Caco-2 (cell line): ENCODE measurements at regions not wholly inside any gene's neighbourhood (a gene's known extent, or its start where the extent isn't known, plus 50 kb on each side); places are given as distances from the start of the nearest gene placed in this dataset.
A peak's percentile ranks its signal among the peaks of the same experiment; 100 is the strongest.

Experiments
- BruUV-seq: library from RNA; stranded (reverse); fragments of 400-500 nt; replicated peaks from 2 replicates; lab custom pipeline; 2021; lab: Mats Ljungman, UMichigan
- CTCF ChIA-PET: fragments of 300-600 bp; sonication (Branson Sonifier 250); formaldehyde crosslinking; loops from one replicate; lab custom pipeline; 2022; ENCODE audit warnings: antibody characterized with exemption; lab: Charles Lee
- POLR2A ChIA-PET: fragments of 300-600 bp; sonication (Branson Sonifier 250); formaldehyde crosslinking; loops from one replicate; lab custom pipeline; 2022; ENCODE audit warnings: antibody characterized with exemption; lab: Charles Lee
- DNase-seq, 2 experiments: peaks; one replicate each; pipeline versions ENCODE4 v3.0.0 to v3.0.0-alpha.2; 2020 to 2022
- H3K27me3 ChIP-seq: replicated peaks from 2 replicates; pipeline ENCODE4 v1.6.0; 2011; ENCODE audit warnings: low read length; ENCODE audit not compliant: control insufficient read depth, insufficient read depth
- H3K36me3 ChIP-seq: 2 replicates; pipeline ENCODE4 v1.5.1; 2011; ENCODE audit warnings: low read length; ENCODE audit not compliant: control insufficient read depth, insufficient read depth
- H3K4me1 ChIP-seq: fragments of 250-450 bp; sonication (Bioruptor Pico); 2 replicates; pipeline ENCODE4 v1.5.1; 2020; ENCODE audit warnings: mild to moderate bottlenecking
- H3K4me3 ChIP-seq: 2 replicates; pipeline ENCODE4 v1.5.1; 2011; ENCODE audit warnings: low read depth, mild to moderate bottlenecking, control low read depth, low read length
- H3K9me3 ChIP-seq: fragments of 250-450 bp; sonication (Bioruptor Pico); 2 replicates; pipeline ENCODE4 v1.5.1; 2020; ENCODE audit warnings: mild to moderate bottlenecking, moderate library complexity
- H3K27ac Mint-ChIP-seq: one replicate; pipeline ENCODE4 v1.8.0; 2022; ENCODE audit warnings: mixed read lengths; ENCODE audit not compliant: unreplicated experiment
- H3K27me3 Mint-ChIP-seq: one replicate; pipeline ENCODE4 v1.8.0; 2022; ENCODE audit warnings: mixed read lengths; ENCODE audit not compliant: insufficient read depth, unreplicated experiment
- H3K36me3 Mint-ChIP-seq: one replicate; pipeline ENCODE4 v1.8.0; 2022; ENCODE audit warnings: mild to moderate bottlenecking, mixed read lengths; ENCODE audit not compliant: insufficient read depth, unreplicated experiment
- H3K4me1 Mint-ChIP-seq: one replicate; pipeline ENCODE4 v1.8.0; 2022; ENCODE audit warnings: low read depth, mixed read lengths; ENCODE audit not compliant: unreplicated experiment
- H3K4me3 Mint-ChIP-seq: one replicate; pipeline ENCODE4 v1.8.0; 2022; ENCODE audit warnings: mild to moderate bottlenecking, moderate library complexity, mixed read lengths; ENCODE audit not compliant: unreplicated experiment
- H3K9me3 Mint-ChIP-seq: one replicate; pipeline ENCODE4 v1.8.0; 2022; ENCODE audit warnings: mixed read lengths; ENCODE audit not compliant: unreplicated experiment
- intact Hi-C: fragments of 100-400 bp; cut with micrococcal nuclease; formaldehyde crosslinking; loops from one replicate; pipeline ENCODE4 v1.10.0; 2022; ENCODE audit not compliant: unreplicated experiment
- TF ChIP-seq, protein P1 (sequence below), 2 experiments: fragments of 200-600 bp in 1 of 2; IDR thresholded peaks; 1 replicate in 1 of 2; 2 replicates in 1 of 2; pipeline versions ENCODE4 v1.5.1 to v1.8.0; 2011 to 2022; ENCODE audit warnings: antibody characterized with exemption in 1 of 2, control low read depth in 1 of 2, inconsistent platforms in 1 of 2, low read depth in 1 of 2, low read length in 1 of 2, mild to moderate bottlenecking in 1 of 2, moderate library complexity in 1 of 2; ENCODE audit not compliant: insufficient read depth in 1 of 2, severe bottlenecking in 1 of 2, unreplicated experiment in 1 of 2

GRCh38 chr1:116232989-116233514, 121.9 kb downstream of the MAB21L3 start:
- Mint-ChIP-seq H3K4me1 (no peaks in the 10 kb centered on the region), H3K4me3 (no peak overlapping the region), H3K36me3 (no peaks in the 10 kb centered on the region), H3K27ac (no peak overlapping the region), H3K9me3 (no peaks in the 10 kb centered on the region), H3K27me3 (no peaks in the 10 kb centered on the region)
- Histone ChIP-seq H3K36me3 (no peaks in the 10 kb centered on the region), H3K4me3 (no peak overlapping the region), H3K27me3 (no peaks in the 10 kb centered on the region), H3K4me1 (no peaks in the 10 kb centered on the region), H3K9me3 (no peaks in the 10 kb centered on the region)
- ChIA-PET POLR2A (no interaction called here), CTCF (no interaction called here)
- no TSS peak for BruUV-seq
- TF ChIP-seq, protein P1, sequence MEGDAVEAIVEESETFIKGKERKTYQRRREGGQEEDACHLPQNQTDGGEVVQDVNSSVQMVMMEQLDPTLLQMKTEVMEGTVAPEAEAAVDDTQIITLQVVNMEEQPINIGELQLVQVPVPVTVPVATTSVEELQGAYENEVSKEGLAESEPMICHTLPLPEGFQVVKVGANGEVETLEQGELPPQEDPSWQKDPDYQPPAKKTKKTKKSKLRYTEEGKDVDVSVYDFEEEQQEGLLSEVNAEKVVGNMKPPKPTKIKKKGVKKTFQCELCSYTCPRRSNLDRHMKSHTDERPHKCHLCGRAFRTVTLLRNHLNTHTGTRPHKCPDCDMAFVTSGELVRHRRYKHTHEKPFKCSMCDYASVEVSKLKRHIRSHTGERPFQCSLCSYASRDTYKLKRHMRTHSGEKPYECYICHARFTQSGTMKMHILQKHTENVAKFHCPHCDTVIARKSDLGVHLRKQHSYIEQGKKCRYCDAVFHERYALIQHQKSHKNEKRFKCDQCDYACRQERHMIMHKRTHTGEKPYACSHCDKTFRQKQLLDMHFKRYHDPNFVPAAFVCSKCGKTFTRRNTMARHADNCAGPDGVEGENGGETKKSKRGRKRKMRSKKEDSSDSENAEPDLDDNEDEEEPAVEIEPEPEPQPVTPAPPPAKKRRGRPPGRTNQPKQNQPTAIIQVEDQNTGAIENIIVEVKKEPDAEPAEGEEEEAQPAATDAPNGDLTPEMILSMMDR (IDR thresholded peaks at IDR 0.05; ENCODE audit: insufficient read depth in 1 of 2, low read depth in 1 of 2, low read length in 1 of 2, severe bottlenecking in 1 of 2, unreplicated experiment in 1 of 2): no peak
- intact Hi-C loops: loop anchor here (1.0 kb wide), 1 partner anchor 266 kb away; no protein-coding TSS in a partner anchor
- no peak for DNase-seq

DNA sequence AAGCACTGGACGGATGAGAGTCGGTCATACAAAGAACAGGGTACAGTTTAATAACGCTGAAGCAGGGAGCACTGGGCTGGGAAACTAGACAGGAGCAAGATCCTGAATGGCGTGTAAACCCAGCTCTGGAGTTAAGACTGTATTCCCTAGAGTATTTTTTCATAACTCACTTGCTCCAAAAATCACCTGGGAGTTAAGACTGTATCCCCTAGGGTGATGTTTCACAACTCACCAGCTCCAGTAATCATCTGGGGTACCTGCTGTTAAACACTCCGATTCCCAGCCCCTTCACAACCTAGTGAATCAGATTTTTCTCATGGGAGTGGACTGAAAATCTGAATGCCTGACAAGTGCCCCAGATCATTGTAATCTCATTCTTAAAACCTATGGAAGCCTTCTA, 123.2 kb downstream of the MAB21L3 start:
- TF ChIP-seq, protein P1 (IDR thresholded peaks at IDR 0.05; ENCODE audit: insufficient read depth in 1 of 2, low read depth in 1 of 2, low read length in 1 of 2, severe bottlenecking in 1 of 2, unreplicated experiment in 1 of 2): no peak
- peaks cover 1% of the 10 kb centered on the region for H3K4me1 Mint-ChIP-seq
- Histone ChIP-seq H3K9me3 (no peaks in the 10 kb centered on the region), H3K27me3 (no peaks in the 10 kb centered on the region), H3K36me3 (no peaks in the 10 kb centered on the region), H3K4me1 (no peaks in the 10 kb centered on the region), H3K4me3 (no peak overlapping the region)
- BruUV-seq: no TSS peak
- ChIA-PET CTCF (no interaction called here), POLR2A (no interaction called here)
- H3K4me3 Mint-ChIP-seq: no peak overlapping the region
- intact Hi-C loops: no loop called here
- DNase-seq: no peak
- no peaks in the 10 kb centered on the region for H3K36me3 Mint-ChIP-seq
- no peaks in the 10 kb centered on the region for H3K27me3 Mint-ChIP-seq
- no peaks in the 10 kb centered on the region for H3K9me3 Mint-ChIP-seq
- H3K27ac Mint-ChIP-seq: no peak overlapping the region

DNA sequence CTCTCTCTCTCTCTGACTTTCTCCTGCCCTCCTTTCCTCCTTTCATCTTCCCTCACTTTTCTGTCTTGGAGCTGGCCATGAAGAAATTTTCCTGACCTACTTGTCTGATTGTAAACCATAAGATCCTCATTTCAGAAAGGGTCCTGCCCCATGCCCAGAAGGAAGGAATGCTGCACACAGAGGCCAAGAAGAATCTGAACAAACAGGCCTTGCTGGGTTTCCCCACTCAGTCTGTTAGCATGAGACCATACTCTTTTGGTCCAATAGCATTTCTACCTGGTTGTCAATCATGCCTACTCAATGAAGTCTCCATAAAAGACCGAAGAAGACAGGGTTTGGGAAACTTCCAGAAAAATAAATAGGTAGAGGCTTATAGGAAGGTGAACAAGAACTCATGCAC, 128.7 kb downstream of the MAB21L3 start:
- peaks cover 8% of the 10 kb centered on the region for H3K4me1 Mint-ChIP-seq
- H3K27me3 ChIP-seq: no peaks in the 10 kb centered on the region
- no peak overlapping the region for H3K4me3 ChIP-seq
- no peaks in the 10 kb centered on the region for H3K4me1 ChIP-seq
- ChIA-PET CTCF (no interaction called here), POLR2A (interaction anchor here (0.7 kb wide), 1 partner anchor 16 kb away, joined by 3 read pairs; no protein-coding TSS in a partner anchor)
- no peaks in the 10 kb centered on the region for H3K9me3 Mint-ChIP-seq
- no peaks in the 10 kb centered on the region for H3K36me3 ChIP-seq
- DNase-seq: peak in 1 of 2 experiments; percentile 4
- H3K36me3 Mint-ChIP-seq: no peaks in the 10 kb centered on the region
- H3K27ac Mint-ChIP-seq: peak overlapping the region; percentile 61
- H3K9me3 ChIP-seq: no peaks in the 10 kb centered on the region
- no peak overlapping the region for H3K4me3 Mint-ChIP-seq
- no TSS peak for BruUV-seq
- H3K27me3 Mint-ChIP-seq: no peaks in the 10 kb centered on the region
- TF ChIP-seq, protein P1 (IDR thresholded peaks at IDR 0.05; ENCODE audit: insufficient read depth in 1 of 2, low read depth in 1 of 2, low read length in 1 of 2, severe bottlenecking in 1 of 2, unreplicated experiment in 1 of 2): no peak
- intact Hi-C loops: no loop called here
